H1 (cell line): ENCODE measurements at regions not wholly inside any gene's neighbourhood (a gene's known extent, or its start where the extent isn't known, plus 50 kb on each side); places are given as distances from the start of the nearest gene placed in this dataset.

Source experiments
- CTCF ChIA-PET: fragments of 300-600 bp; sonication (Branson Sonifier 250); formaldehyde crosslinking; loops from one replicate; lab custom pipeline; 2021; ENCODE audit not compliant: partially characterized antibody; lab: Charles Lee
- POLR2A ChIA-PET: fragments of 300-600 bp; sonication (Branson Sonifier 250); formaldehyde crosslinking; loops from one replicate; lab custom pipeline; 2021; ENCODE audit warnings: inconsistent platforms; ENCODE audit not compliant: partially characterized antibody; lab: Charles Lee
- DNase-seq, 2 experiments: peaks; one replicate each; pipeline versions ENCODE4 v3.0.0 to v3.0.0-alpha.2; 2010 to 2022; ENCODE audit warnings: low spot score in 2 of 2, low read depth in 1 of 2, mixed read lengths in 1 of 2
- FAIRE-seq: peaks from 2 replicates; lab custom pipeline; 2011; peaks lifted over from hg19 to GRCh38; lab: Jason Lieb, UNC
- H2AFZ ChIP-seq: 2 replicates; pipeline ENCODE4 v1.8.1; 2012; ENCODE audit warnings: low read length, inconsistent platforms
- H2AK5ac ChIP-seq: 2 replicates; pipeline ENCODE4 v1.6.1; 2013; ENCODE audit warnings: low read depth, low read length
- H2BK120ac ChIP-seq: replicated peaks from 2 replicates; pipeline ENCODE3; 2013; ENCODE audit warnings: low read depth, low read length, inconsistent platforms
- H2BK12ac ChIP-seq: 2 replicates; pipeline ENCODE4 v1.6.1; 2013; ENCODE audit warnings: low read depth, low read length
- H2BK15ac ChIP-seq: 2 replicates; pipeline ENCODE4 v1.6.1; 2013; ENCODE audit warnings: low read length
- H2BK20ac ChIP-seq: 2 replicates; pipeline ENCODE4 v1.6.1; 2013; ENCODE audit warnings: low read length
- H2BK5ac ChIP-seq: 2 replicates; pipeline ENCODE4 v1.6.1; 2013; ENCODE audit warnings: low read depth, low read length
- H3K14ac ChIP-seq: 2 replicates; pipeline ENCODE4 v1.6.1; 2013; ENCODE audit warnings: inconsistent platforms; ENCODE audit not compliant: insufficient read length
- H3K18ac ChIP-seq: 2 replicates; pipeline ENCODE4 v1.6.1; 2013; ENCODE audit warnings: low read length; ENCODE audit errors: extremely low read depth
- H3K23ac ChIP-seq: 2 replicates; pipeline ENCODE4 v1.6.1; 2013; ENCODE audit warnings: inconsistent platforms; ENCODE audit not compliant: insufficient read length
- H3K23me2 ChIP-seq: 2 replicates; pipeline ENCODE4 v1.6.1; 2013; ENCODE audit warnings: low read depth, low read length
- H3K27ac ChIP-seq: 2 replicates; pipeline ENCODE4 v1.6.1; 2011; ENCODE audit warnings: low read depth, low read length, inconsistent platforms
- H3K27me3 ChIP-seq, 4 experiments: replicated peaks in 1 of 4; 1 replicate in 1 of 4; 2 replicates in 3 of 4; pipeline versions ENCODE4 v1.6.1 to v1.8.1; 2011 to 2013; ENCODE audit warnings: low read length in 3 of 4, mild to moderate bottlenecking in 3 of 4, inconsistent platforms in 2 of 4, mixed read lengths in 2 of 4, moderate library complexity in 1 of 4; ENCODE audit not compliant: control insufficient read depth in 3 of 4, insufficient read depth in 3 of 4; ENCODE audit errors: extremely low read depth in 1 of 4
- H3K36me3 ChIP-seq, 4 experiments: 2 replicates each; pipeline versions ENCODE4 v1.6.1 to v1.8.1; 2011 to 2013; ENCODE audit warnings: mild to moderate bottlenecking in 4 of 4, low read length in 3 of 4, moderate library complexity in 2 of 4, control low read depth in 1 of 4, inconsistent platforms in 1 of 4; ENCODE audit not compliant: insufficient read depth in 4 of 4, control insufficient read depth in 2 of 4
- H3K4ac ChIP-seq: replicated peaks from 2 replicates; pipeline ENCODE3; 2013; ENCODE audit warnings: low read length, low read depth, mixed read lengths, inconsistent platforms; ENCODE audit not compliant: insufficient read length
- H3K4me1 ChIP-seq, 4 experiments: replicated peaks in 1 of 4; 1 replicate in 1 of 4; 2 replicates in 3 of 4; pipeline versions ENCODE4 v1.6.1 to v1.8.1; 2011 to 2013; ENCODE audit warnings: low read length in 3 of 4, inconsistent platforms in 2 of 4, mixed read lengths in 1 of 4; ENCODE audit not compliant: insufficient read depth in 4 of 4, control insufficient read depth in 3 of 4
- H3K4me2 ChIP-seq, 2 experiments: 2 replicates each; pipeline versions ENCODE4 v1.6.1 to v1.8.1; 2011 to 2013; ENCODE audit warnings: low read depth in 2 of 2, low read length in 2 of 2, control low read depth in 1 of 2, inconsistent platforms in 1 of 2, mild to moderate bottlenecking in 1 of 2; ENCODE audit not compliant: insufficient read depth in 1 of 2
- H3K4me3 ChIP-seq, 4 experiments: fragments of 200-600, 300-600 bp in 1 of 4; sonication (generic), shearing (Covaris generic), sonication (Bioruptor Twin) in 1 of 4; 2 replicates each; pipeline versions ENCODE4 v1.5.1 to v1.8.1; 2011 to 2016; ENCODE audit warnings: low read length in 4 of 4, low read depth in 3 of 4, control low read depth in 2 of 4, inconsistent platforms in 2 of 4, mild to moderate bottlenecking in 2 of 4, mixed read lengths in 1 of 4, moderate library complexity in 1 of 4; ENCODE audit not compliant: insufficient read depth in 2 of 4; ENCODE audit errors: extremely low read depth in 1 of 4
- H3K56ac ChIP-seq: replicated peaks from 2 replicates; pipeline ENCODE3; 2013; ENCODE audit warnings: low read depth, mild to moderate bottlenecking, mixed read lengths, low read length, inconsistent platforms; ENCODE audit not compliant: insufficient read length
- H3K79me1 ChIP-seq: 2 replicates; pipeline ENCODE4 v1.6.1; 2013; ENCODE audit warnings: low read depth, low read length, control low read depth
- H3K79me2 ChIP-seq, 2 experiments: 2 replicates each; pipeline versions ENCODE4 v1.6.1 to v1.8.1; 2012 to 2013; ENCODE audit warnings: low read length in 2 of 2, mild to moderate bottlenecking in 2 of 2, inconsistent platforms in 1 of 2; ENCODE audit not compliant: insufficient read depth in 2 of 2, control insufficient read depth in 1 of 2
- H3K9ac ChIP-seq, 4 experiments: replicated peaks in 1 of 4; 1 replicate in 1 of 4; 2 replicates in 3 of 4; pipeline versions ENCODE4 v1.6.1 to v1.8.1; 2011 to 2013; ENCODE audit warnings: low read depth in 3 of 4, low read length in 3 of 4, control low read depth in 2 of 4, mild to moderate bottlenecking in 2 of 4, moderate library complexity in 2 of 4, inconsistent platforms in 1 of 4; ENCODE audit errors: extremely low read depth in 1 of 4
- H3K9me3 ChIP-seq, 2 experiments: 2 replicates each; pipeline versions ENCODE4 v1.6.1 to v1.8.1; 2012 to 2013; ENCODE audit warnings: mild to moderate bottlenecking in 2 of 2, moderate library complexity in 2 of 2, control low read depth in 1 of 2, inconsistent platforms in 1 of 2, low read depth in 1 of 2, low read length in 1 of 2, mixed read lengths in 1 of 2; ENCODE audit not compliant: insufficient read depth in 2 of 2
- H4K20me1 ChIP-seq, 2 experiments: replicated peaks in 1 of 2; 2 replicates each; pipeline versions ENCODE3 to v1.8.1; 2011 to 2013; ENCODE audit warnings: inconsistent platforms in 2 of 2, low read length in 2 of 2, mild to moderate bottlenecking in 1 of 2; ENCODE audit not compliant: insufficient read depth in 2 of 2, control insufficient read depth in 1 of 2
- H4K5ac ChIP-seq: 2 replicates; pipeline ENCODE4 v1.6.1; 2013; ENCODE audit warnings: low read length, low read depth, mixed read lengths, inconsistent platforms; ENCODE audit not compliant: insufficient read length
- H4K8ac ChIP-seq: 2 replicates; pipeline ENCODE4 v1.8.0; 2013; ENCODE audit warnings: mild to moderate bottlenecking, moderate library complexity, low read length, inconsistent platforms; ENCODE audit not compliant: insufficient read depth; ENCODE audit errors: extremely low read depth
- H4K91ac ChIP-seq: replicated peaks from 2 replicates; pipeline ENCODE3; 2013; ENCODE audit warnings: low read length, mixed read lengths, inconsistent platforms; ENCODE audit not compliant: insufficient read length
- ASH2L ChIP-seq: fragments of 200-600, 300-600 bp; sonication (generic); IDR thresholded peaks from one replicate; pipeline ENCODE4 v1.7.1; 2017; ENCODE audit warnings: low read length
- TAF1 ChIP-seq: IDR thresholded peaks from 2 replicates; pipeline ENCODE4 v1.6.1; 2011; ENCODE audit warnings: mild to moderate bottlenecking, low read depth, low read length
- YY1 ChIP-seq: IDR thresholded peaks from 2 replicates; pipeline ENCODE4 v1.6.1; 2011; ENCODE audit warnings: low read depth, mild to moderate bottlenecking, low read length
- WGBS, 2 experiments: shearing (Covaris generic) in 1 of 2; methylation state at CpG; one replicate each; pipeline versions ENCODE4 v1.1.6 to v1.1.7; 2013 to 2015; ENCODE audit warnings: low lambda C conversion rate in 2 of 2, mixed read lengths in 2 of 2, inconsistent platforms in 1 of 2, low coverage in 1 of 2, missing lambda C conversion rate in 1 of 2; ENCODE audit not compliant: insufficient replicate concordance in 2 of 2, insufficient coverage in 1 of 2, insufficient read length in 1 of 2; ENCODE audit errors: extremely low coverage in 1 of 2, missing lambda C conversion rate in 1 of 2; 5-methylcytosine and 5-hydroxymethylcytosine counted together

GRCh38 chr11:115664313-115664712 lies 160.1 kb upstream of the CADM1 start:
- Histone ChIP-seq H2BK5ac (no peak overlapping the region), H3K4me1 (peaks cover 0 to 7% (median 3%) of the 10 kb centered on the region in 4 experiments; a peak in 5 of 7 replicates)

More at GRCh38 chr11:115664313-115664712, 160.1 kb upstream of the CADM1 start:
- Histone ChIP-seq H3K27ac (no peak overlapping the region), H3K56ac (no peak overlapping the region), H3K23ac (no peak overlapping the region), H4K20me1 (no peaks in the 10 kb centered on the region), H4K8ac (no peak overlapping the region), H3K18ac (no peak overlapping the region), H3K9ac (no peak overlapping the region), H3K14ac (no peak overlapping the region), H2AFZ (no peak overlapping the region), H3K9me3 (no peaks in the 10 kb centered on the region), H3K4ac (no peak overlapping the region), H2AK5ac (no peak overlapping the region), H4K91ac (no peak overlapping the region), H2BK120ac (no peak overlapping the region), H3K36me3 (no peaks in the 10 kb centered on the region), H4K5ac (no peak overlapping the region), H2BK15ac (no peak overlapping the region), H3K4me2 (no peak overlapping the region), H3K23me2 (peaks cover 11% of the 10 kb centered on the region; the same call in 1 of the 2 replicates), H2BK20ac (no peak overlapping the region), H3K27me3 (peaks cover 10 to 24% (median 22%) of the 10 kb centered on the region in 4 experiments), H3K4me3 (no peak overlapping the region), H2BK12ac (no peak overlapping the region), H3K79me1 (no peaks in the 10 kb centered on the region), H3K79me2 (no peaks in the 10 kb centered on the region)
- TF ChIP-seq YY1 (no peak), ASH2L (no peak), TAF1 (no peak)
- FAIRE-seq (no peak), DNase-seq (no peak)
- POLR2A ChIA-PET = no interaction called here
- 85% methylated on average over 3 of the region's 3 CpGs; no CpG with 5 or more reads in 1 of the 2 experiments for WGBS, 2 experiments
- CTCF ChIA-PET = interaction anchor here (1.3 kb wide), 1 partner anchor 41 kb away, joined by 3 read pairs; no protein-coding TSS in a partner anchor
